Trophoblast cell (in vitro differentiated cells and primary cell): ENCODE measurements at regions not wholly inside any gene's neighbourhood (a gene's known extent, or its start where the extent isn't known, plus 50 kb on each side); places are given as distances from the start of the nearest gene placed in this dataset.

Source experiments
- DNase-seq, 2 donors: peaks; one replicate each; pipeline ENCODE4 v3.0.0-alpha.2; 2016
- H2AFZ ChIP-seq: 2 replicates; pipeline ENCODE4 v1.6.1; 2013; ENCODE audit warnings: low read length, moderate library complexity, mild to moderate bottlenecking; ENCODE audit not compliant: insufficient read depth, poor library complexity
- H2AK5ac ChIP-seq: 2 replicates; pipeline ENCODE4 v1.6.1; 2013; ENCODE audit warnings: mild to moderate bottlenecking, low read length
- H2BK120ac ChIP-seq: 2 replicates; pipeline ENCODE4 v1.6.1; 2013; ENCODE audit warnings: low read length, mild to moderate bottlenecking, moderate library complexity; ENCODE audit not compliant: insufficient read depth, poor library complexity
- H2BK12ac ChIP-seq: 2 replicates; pipeline ENCODE4 v1.6.1; 2013; ENCODE audit warnings: mild to moderate bottlenecking, low read length, moderate library complexity
- H2BK5ac ChIP-seq: 2 replicates; pipeline ENCODE4 v1.6.1; 2013; ENCODE audit warnings: low read length, low read depth, moderate library complexity, mild to moderate bottlenecking; ENCODE audit not compliant: poor library complexity
- H3K14ac ChIP-seq: 2 replicates; pipeline ENCODE4 v1.6.1; 2013; ENCODE audit warnings: mild to moderate bottlenecking, low read length
- H3K18ac ChIP-seq: 2 replicates; pipeline ENCODE4 v1.6.1; 2013; ENCODE audit warnings: mild to moderate bottlenecking, low read length
- H3K23ac ChIP-seq: 2 replicates; pipeline ENCODE4 v1.6.1; 2013; ENCODE audit warnings: low read length
- H3K27ac ChIP-seq: 2 replicates; pipeline ENCODE4 v1.5.1; 2013; ENCODE audit warnings: low read depth, mild to moderate bottlenecking, inconsistent platforms, low read length, moderate library complexity
- H3K27me3 ChIP-seq: 2 replicates; pipeline ENCODE4 v1.6.1; 2013; ENCODE audit warnings: inconsistent platforms, mild to moderate bottlenecking, low read length, moderate library complexity; ENCODE audit not compliant: insufficient read depth
- H3K36me3 ChIP-seq, 2 experiments: 1 replicate in 1 of 2; 2 replicates in 1 of 2; pipeline ENCODE4 v1.6.1; 2013; ENCODE audit warnings: low read length in 2 of 2, mild to moderate bottlenecking in 2 of 2, moderate library complexity in 1 of 2; ENCODE audit not compliant: insufficient read depth in 2 of 2, control insufficient read depth in 1 of 2
- H3K4ac ChIP-seq: 2 replicates; pipeline ENCODE4 v1.6.1; 2013; ENCODE audit warnings: low read depth, mild to moderate bottlenecking, low read length, moderate library complexity
- H3K4me1 ChIP-seq, 2 experiments: 1 replicate in 1 of 2; 2 replicates in 1 of 2; pipeline ENCODE4 v1.6.1; 2013; ENCODE audit warnings: low read length in 2 of 2, mild to moderate bottlenecking in 2 of 2, moderate library complexity in 1 of 2; ENCODE audit not compliant: insufficient read depth in 2 of 2, control insufficient read depth in 1 of 2
- H3K4me2 ChIP-seq: 2 replicates; pipeline ENCODE4 v1.6.1; 2013; ENCODE audit warnings: inconsistent platforms, mild to moderate bottlenecking, low read length, moderate library complexity
- H3K4me3 ChIP-seq: 2 replicates; pipeline ENCODE4 v1.5.1; 2013; ENCODE audit warnings: mild to moderate bottlenecking, low read depth, low read length, inconsistent platforms
- H3K79me1 ChIP-seq: one replicate; pipeline ENCODE4 v1.6.1; 2013; ENCODE audit warnings: low read length
- H3K79me2 ChIP-seq: 2 replicates; pipeline ENCODE4 v1.6.1; 2013; ENCODE audit warnings: low read length, mild to moderate bottlenecking; ENCODE audit not compliant: control insufficient read depth, insufficient read depth, poor library complexity
- H3K9ac ChIP-seq: 2 replicates; pipeline ENCODE4 v1.6.1; 2013; ENCODE audit warnings: mild to moderate bottlenecking, low read length
- H3K9me3 ChIP-seq: 2 replicates; pipeline ENCODE4 v1.6.1; 2013; ENCODE audit warnings: low read depth, mild to moderate bottlenecking, control low read depth, inconsistent platforms, low read length; ENCODE audit not compliant: insufficient read depth
- H4K12ac ChIP-seq: 2 replicates; pipeline ENCODE4 v1.6.1; 2013; ENCODE audit warnings: low read depth, mild to moderate bottlenecking, low read length, moderate library complexity
- H4K8ac ChIP-seq: 2 replicates; pipeline ENCODE4 v1.6.1; 2013; ENCODE audit warnings: low read depth, mild to moderate bottlenecking, low read length, moderate library complexity
- H4K91ac ChIP-seq: one replicate; pipeline ENCODE4 v1.6.1; 2013; ENCODE audit warnings: low read depth, mild to moderate bottlenecking, low read length, moderate library complexity
- WGBS: extraction: QIAGEN DNeasy Blood & Tissue Kit; methylation state at CpG from one replicate; pipeline ENCODE4 v1.1.7; 2013; ENCODE audit warnings: missing lambda C conversion rate; ENCODE audit not compliant: insufficient read length, insufficient coverage; ENCODE audit errors: extremely low coverage; 5-methylcytosine and 5-hydroxymethylcytosine counted together

- no peaks in the 10 kb centered on the region for H3K9me3 ChIP-seq
- no peaks in the 10 kb centered on the region for H3K27me3 ChIP-seq
- no peak overlapping the region for H3K4me3 ChIP-seq
- no peak overlapping the region for H2BK12ac ChIP-seq
- H3K18ac ChIP-seq: no peak overlapping the region
- no CpG with 5 or more reads among the region's 1 CpG for WGBS
- H3K23ac ChIP-seq: no peak overlapping the region
- no peaks in the 10 kb centered on the region for H3K79me1 ChIP-seq
- H2AK5ac ChIP-seq: no peak overlapping the region
- peaks cover 0 to 2% of the 10 kb centered on the region in 2 experiments for H3K4me1 ChIP-seq
- no peak overlapping the region for H2AFZ ChIP-seq
- no peak overlapping the region for H3K27ac ChIP-seq
- no peak overlapping the region for H4K12ac ChIP-seq
- H3K79me2 ChIP-seq: no peaks in the 10 kb centered on the region
- H4K8ac ChIP-seq: no peak overlapping the region
- H3K9ac ChIP-seq: no peak overlapping the region
- no peak for DNase-seq
- no peak overlapping the region for H3K4me2 ChIP-seq
- no peak overlapping the region for H4K91ac ChIP-seq
- no peak overlapping the region for H2BK120ac ChIP-seq
- H3K14ac ChIP-seq: no peak overlapping the region
- H2BK5ac ChIP-seq: no peak overlapping the region
- H3K4ac ChIP-seq: no peak overlapping the region
- no peaks in the 10 kb centered on the region for H3K36me3 ChIP-seq
Observed at GRCh38 chr11:10374386-10374785, 69.5 kb downstream of the ADM start.

- Histone ChIP-seq H3K27me3 (no peaks in the 10 kb centered on the region), H2BK5ac (no peak overlapping the region), H2BK12ac (no peak overlapping the region), H2AK5ac (no peak overlapping the region), H3K4me3 (no peak overlapping the region), H3K79me2 (no peaks in the 10 kb centered on the region), H4K8ac (no peak overlapping the region), H3K4ac (no peak overlapping the region), H3K14ac (no peak overlapping the region), H3K18ac (no peak overlapping the region), H3K27ac (no peak overlapping the region), H3K4me2 (no peak overlapping the region), H4K12ac (no peak overlapping the region), H3K36me3 (no peaks in the 10 kb centered on the region), H3K9me3 (no peaks in the 10 kb centered on the region), H3K23ac (no peak overlapping the region), H3K9ac (no peak overlapping the region), H2AFZ (no peak overlapping the region), H3K79me1 (no peaks in the 10 kb centered on the region), H2BK120ac (no peak overlapping the region), H3K4me1 (peaks cover 0 to 2% of the 10 kb centered on the region in 2 experiments), H4K91ac (no peak overlapping the region)
- no CpG with 5 or more reads among the region's 5 CpGs for WGBS
- no peak for DNase-seq
Observed at GRCh38 chr11:10375280-10375971, 70.6 kb downstream of the ADM start.

GRCh38 chr11:10376061-10376460, 71.2 kb downstream of the ADM start:
- no peak overlapping the region for H3K4me2 ChIP-seq
- H3K4me3 ChIP-seq: no peak overlapping the region
- no peaks in the 10 kb centered on the region for H3K79me2 ChIP-seq
- H3K27me3 ChIP-seq: no peaks in the 10 kb centered on the region
- H4K8ac ChIP-seq: no peak overlapping the region
- H2AFZ ChIP-seq: no peak overlapping the region
- no peaks in the 10 kb centered on the region for H3K79me1 ChIP-seq
- no CpG with 5 or more reads among the region's 6 CpGs for WGBS
- H3K4me1 ChIP-seq: peaks cover 0 to 2% of the 10 kb centered on the region in 2 experiments
- H2BK120ac ChIP-seq: no peak overlapping the region
- H3K9ac ChIP-seq: no peak overlapping the region
- no peak overlapping the region for H3K14ac ChIP-seq
- no peak overlapping the region for H3K27ac ChIP-seq
- no peaks in the 10 kb centered on the region for H3K36me3 ChIP-seq
- H2BK5ac ChIP-seq: no peak overlapping the region
- no peak overlapping the region for H3K23ac ChIP-seq
- H4K12ac ChIP-seq: no peak overlapping the region
- no peak overlapping the region for H3K18ac ChIP-seq
- no peak overlapping the region for H2AK5ac ChIP-seq
- no peak overlapping the region for H4K91ac ChIP-seq
- DNase-seq: no peak
- H2BK12ac ChIP-seq: no peak overlapping the region
- H3K4ac ChIP-seq: no peak overlapping the region
- no peaks in the 10 kb centered on the region for H3K9me3 ChIP-seq

- Histone ChIP-seq H2AK5ac (no peak overlapping the region), H4K8ac (no peak overlapping the region), H3K4me2 (no peak overlapping the region), H4K12ac (no peak overlapping the region), H3K14ac (no peak overlapping the region), H2AFZ (no peak overlapping the region), H2BK12ac (no peak overlapping the region), H3K27ac (no peak overlapping the region), H3K36me3 (no peaks in the 10 kb centered on the region), H4K91ac (no peak overlapping the region), H3K18ac (no peak overlapping the region), H2BK5ac (no peak overlapping the region), H3K4me1 (peaks cover 0 to 2% of the 10 kb centered on the region in 2 experiments), H3K23ac (no peak overlapping the region), H3K79me1 (no peaks in the 10 kb centered on the region), H3K4me3 (no peak overlapping the region), H3K4ac (no peak overlapping the region), H3K9me3 (no peaks in the 10 kb centered on the region), H3K9ac (no peak overlapping the region), H2BK120ac (no peak overlapping the region), H3K79me2 (no peaks in the 10 kb centered on the region), H3K27me3 (no peaks in the 10 kb centered on the region)
- no peak for DNase-seq
Observed at GRCh38 chr11:10377183-10377582, 72.3 kb downstream of the ADM start.
